ENCODE measurements at regions not wholly inside any gene's neighbourhood (a gene's known extent, or its start where the extent isn't known, plus 50 kb on each side); places are given as distances from the start of the nearest gene placed in this dataset.
"Not testable (repeated sequence)": the region's sequence is repeated elsewhere in the genome, so short reads cannot be mapped to it uniquely, and the experiment has no call there.

DNA sequence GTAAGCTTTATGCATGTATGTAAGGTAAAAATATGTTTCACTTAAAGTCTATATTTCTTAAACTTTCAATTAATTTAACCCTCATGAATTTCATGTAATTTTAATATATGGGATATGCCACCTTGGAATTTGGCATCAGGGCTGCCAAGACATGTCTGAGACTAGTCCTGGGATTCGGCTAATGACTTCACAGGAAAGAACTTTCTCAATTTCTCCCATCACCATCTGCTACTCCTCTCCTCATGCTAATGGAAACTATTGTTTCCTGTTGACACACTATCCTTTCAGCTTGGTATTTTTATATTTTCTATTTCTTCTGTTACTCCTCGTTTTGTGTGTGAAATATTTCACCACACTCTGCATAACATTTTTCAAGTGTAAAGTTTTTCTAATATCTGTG lies 205.9 kb downstream of the ARL4A start:
- DNase-seq, result no peak

DNA sequence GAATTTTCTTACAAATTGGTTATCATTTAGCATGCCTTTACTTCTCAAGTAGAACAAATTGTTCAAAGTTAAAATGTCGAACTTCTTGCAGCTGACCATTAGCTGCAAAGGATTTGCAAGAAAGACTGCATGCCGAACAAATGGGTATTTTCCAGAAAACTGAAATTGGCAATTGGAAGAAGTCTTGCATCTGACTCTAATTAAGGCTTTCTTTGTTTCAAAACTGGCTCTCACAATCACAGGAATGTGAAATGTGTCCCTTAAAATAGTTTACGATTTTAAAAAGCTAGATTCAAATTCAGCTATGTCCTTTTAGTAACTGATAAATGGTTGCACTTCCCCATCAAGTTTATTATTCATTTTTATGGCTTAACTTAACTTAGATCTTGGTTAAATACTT lies 207.9 kb downstream of the ARL4A start:
- DNase-seq, result no peak

DNA sequence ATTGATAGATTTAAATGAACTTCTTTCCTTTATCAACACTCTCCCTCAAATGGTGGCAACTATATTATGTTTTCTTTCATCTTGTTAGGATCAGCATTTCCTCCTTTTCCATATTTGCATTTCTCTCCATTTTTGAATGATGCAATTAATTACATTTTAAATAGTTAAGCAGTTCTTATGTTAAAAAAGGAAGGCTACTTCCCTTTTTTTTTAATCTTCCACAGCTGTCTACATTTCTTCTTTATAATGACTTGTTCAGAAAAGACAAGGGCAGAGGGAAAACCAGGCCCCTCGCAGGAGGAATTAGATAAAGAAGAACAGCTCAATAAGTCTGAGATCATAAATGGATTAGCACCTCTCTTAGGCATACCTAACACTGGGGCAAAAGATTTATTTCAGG lies 208.9 kb downstream of the ARL4A start:
- DNase-seq, result no peak

DNA sequence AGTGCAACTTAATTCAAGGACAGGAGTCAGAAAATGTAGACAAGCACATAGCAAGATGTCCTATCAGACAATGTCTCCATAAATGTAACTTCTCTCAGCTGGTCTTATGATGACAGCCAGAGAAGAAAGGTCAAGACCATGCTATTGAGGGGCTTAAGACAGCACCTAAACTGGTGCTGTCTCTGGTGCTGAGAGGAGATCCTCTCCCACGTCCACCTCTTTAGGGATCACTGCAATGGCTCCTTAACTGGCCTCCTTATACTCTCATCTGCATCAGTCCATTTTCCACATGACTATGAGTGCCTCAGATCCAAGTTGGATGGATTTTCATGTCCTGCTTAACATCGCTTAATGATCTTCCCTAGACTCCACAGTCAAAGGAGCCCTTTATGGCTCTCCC lies 210.6 kb downstream of the ARL4A start:
- DNase-seq, result no peak

- DNase-seq, result no peak
These were observed 211.2 kb downstream of the ARL4A start for GRCh38 chr7:12898620-12899019.

GRCh38 chr7:12905671-12906070 lies 218.2 kb downstream of the ARL4A start:
- DNase-seq, result no peak

DNA sequence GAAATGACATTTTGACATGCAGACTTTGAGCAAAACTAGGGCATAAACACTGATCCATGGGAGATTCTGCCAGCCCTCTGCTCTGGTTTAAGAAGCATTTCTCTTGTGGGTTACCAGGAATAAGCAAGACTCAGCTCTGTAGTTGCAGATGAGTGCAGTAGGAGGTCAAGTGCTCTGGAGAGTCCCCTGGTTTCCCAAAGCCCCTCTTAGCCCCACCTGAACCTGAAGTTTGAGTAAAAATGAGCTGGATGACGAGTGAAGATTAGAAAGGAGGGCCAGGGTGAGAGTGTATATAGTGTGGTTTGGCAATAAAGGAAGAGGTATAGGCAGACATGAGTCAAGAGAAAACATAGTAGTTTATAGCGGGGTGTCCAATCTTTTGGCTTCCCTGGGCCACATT lies 220.3 kb downstream of the ARL4A start:
- no peak for DNase-seq

GRCh38 chr7:12909483-12909882 lies 222.1 kb downstream of the ARL4A start:
- no peak for DNase-seq

GRCh38 chr7:12911053-12911452 lies 223.6 kb downstream of the ARL4A start:
- no peak for DNase-seq

DNA sequence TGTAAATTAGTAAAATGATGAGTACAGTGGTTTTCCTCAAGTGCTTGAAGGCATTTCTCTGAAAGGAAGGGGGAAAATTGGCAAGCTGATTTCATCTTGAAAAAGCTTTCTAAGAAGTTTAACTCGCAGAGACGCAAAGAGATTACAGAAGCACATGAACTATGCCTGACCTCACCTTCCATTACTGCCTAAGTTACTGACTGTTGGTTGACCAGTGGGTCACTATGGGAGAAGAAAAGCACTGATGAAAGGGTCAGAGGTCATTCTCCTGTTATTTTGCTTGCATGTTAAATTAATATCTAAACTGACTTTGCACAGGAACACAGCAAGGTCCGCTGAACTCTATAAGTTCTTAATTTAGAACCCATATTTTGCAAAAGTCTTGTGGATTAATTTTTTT lies 225.6 kb downstream of the ARL4A start:
- no peak for DNase-seq

DNA sequence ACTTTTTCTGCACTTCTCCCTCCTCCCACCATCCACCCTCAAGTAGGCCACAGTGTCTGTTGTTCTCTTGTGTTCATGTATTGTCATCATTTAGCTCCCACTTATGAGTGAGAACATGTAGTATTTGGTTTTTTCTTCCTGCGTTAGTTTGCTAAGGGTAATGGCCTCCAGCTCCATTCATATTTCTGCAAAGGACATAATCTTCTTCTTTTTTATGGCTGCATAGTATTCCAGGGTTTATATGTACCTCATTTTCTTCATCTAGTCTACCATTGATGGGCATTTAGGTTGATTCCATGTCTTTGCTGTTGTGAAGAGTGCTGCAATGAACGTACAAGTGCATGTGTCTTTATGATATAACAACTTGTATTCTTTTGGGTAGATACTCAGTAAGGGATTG lies 230.4 kb downstream of the ARL4A start:
- no peak for DNase-seq

DNA sequence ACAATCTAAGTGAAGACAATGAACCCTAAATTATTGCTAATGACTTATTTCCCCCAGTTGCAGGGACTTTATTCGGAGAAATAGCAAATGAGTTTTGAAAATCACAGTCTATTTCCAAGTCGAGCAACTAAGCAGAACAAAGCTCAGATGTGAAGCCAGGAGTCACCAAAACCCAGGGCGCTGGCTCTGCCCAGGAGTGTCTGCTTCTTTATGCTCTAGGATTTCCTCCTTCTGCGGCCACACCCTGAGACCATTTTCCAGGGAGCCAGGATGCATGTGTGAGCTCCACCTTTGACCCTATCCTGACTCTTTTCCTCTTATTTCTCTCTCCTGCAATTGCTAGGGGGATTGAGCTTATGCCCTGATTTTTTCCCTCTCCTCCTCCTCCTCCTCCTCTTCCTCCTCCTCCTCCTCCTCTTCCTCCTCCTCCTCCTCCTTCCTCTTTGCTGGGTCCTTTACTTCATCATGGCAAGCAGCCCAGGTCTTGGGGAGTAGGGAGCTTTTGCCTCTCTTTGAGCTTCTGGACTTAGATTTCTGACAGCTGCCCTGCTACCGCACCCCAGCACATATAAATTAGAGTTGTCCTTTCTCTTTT lies 234.4 kb downstream of the ARL4A start:
- no peak for DNase-seq

DNA sequence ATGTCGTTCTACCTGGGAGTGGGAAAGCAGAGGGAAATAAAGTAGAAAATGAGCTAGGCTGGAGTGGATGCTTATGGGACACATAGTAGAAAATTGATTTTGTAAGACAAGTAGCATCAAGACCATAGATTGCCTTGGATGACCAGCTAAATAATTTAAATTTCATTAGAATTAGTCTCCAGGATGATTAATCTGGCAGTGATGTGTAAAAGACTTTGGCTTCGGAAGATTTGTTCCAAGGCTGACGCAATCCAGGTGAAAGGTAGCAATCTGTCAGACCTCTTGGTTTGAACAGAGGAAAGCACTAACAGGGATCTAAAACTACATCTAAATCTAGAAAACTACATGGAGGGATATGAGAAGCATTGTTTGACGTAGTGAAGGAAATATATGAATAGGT lies 236.5 kb downstream of the ARL4A start:
- no peak for DNase-seq

GRCh38 chr7:12926206-12926605 lies 238.8 kb downstream of the ARL4A start:
- DNase-seq, result no peak

DNA sequence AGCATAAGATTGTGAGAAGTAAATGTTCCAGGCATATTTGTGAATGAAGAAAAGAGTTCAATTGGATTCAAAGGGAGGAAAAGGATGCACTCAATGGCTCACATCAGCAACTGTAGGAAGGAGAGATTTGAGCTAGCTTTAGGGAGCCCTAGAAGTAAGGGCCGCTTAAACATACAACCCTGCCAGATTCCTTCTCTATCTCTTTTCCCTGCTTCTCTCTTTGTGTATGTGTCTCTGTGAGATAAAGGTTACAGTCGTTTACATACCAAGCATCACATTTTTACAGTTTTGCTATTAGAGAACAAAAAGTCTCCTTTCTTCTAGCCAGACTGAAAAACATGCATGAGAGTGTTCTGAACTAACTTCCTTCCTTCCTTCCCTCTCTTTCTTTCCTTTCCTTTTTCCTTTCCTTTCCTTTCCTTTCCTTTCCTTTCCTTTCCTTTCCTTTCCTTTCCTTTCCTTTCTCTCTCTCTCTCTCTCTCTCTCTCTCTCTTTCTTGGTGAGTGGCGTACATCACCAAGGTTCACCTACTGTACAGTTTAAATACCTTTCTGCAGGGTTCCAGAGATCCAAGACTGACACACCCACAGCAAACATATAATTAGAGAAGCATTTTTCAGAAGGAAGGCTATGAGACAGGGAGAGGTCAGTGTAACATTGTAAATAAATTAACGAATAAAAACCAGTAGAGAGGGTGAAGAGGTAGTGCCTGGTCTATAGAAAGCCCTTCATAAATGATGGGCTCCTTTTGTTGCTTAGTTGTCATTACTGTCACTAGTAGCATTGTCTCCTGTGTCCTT lies 240.4 kb downstream of the ARL4A start:
- no peak for DNase-seq

GRCh38 chr7:12929476-12930140 lies 242.2 kb downstream of the ARL4A start:
- DNase-seq, result no peak

GRCh38 chr7:12930534-12930933 lies 243.1 kb downstream of the ARL4A start:
- no peak for DNase-seq

DNA sequence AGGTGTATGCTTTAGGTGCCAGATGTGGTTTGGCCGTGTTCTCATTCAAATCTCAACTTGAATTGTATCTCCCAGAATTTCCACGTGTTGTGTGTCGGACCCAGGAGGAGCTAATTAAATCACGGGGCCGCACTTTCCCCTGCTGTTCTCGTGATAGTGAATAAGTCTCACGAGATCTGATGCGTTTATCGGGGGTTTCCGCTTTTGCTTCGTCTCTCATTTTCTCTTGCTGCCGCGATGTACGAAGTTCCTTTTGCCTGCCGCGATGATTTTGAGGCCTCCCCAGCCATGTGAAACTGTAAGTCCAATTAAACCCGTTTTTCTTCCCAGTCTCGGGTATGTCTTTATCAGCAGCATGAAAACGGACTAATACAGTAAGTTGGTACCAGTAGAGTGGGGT lies 244.0 kb downstream of the ARL4A start:
- not testable (repeated sequence) for DNase-seq

DNA sequence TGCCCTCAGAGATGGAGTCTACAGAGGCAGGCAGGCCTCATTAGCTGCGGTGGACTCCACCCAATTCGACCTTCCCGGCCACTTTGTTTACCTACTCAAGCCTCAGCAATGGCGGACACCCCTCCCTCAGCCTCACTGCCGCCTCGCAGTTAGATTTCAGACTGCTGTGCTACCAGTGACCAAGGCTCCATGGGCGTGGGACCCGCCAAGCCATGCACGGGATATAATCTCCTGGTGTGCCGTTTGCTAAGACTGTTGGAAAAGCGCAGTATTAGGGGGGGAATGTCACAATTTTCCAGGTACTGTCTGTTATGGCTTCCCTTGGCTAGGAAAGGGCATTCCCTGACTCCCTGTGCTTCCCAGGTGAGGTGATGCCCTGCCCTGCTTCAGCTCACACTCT lies 252.3 kb downstream of the ARL4A start:
- no peak for DNase-seq

DNA sequence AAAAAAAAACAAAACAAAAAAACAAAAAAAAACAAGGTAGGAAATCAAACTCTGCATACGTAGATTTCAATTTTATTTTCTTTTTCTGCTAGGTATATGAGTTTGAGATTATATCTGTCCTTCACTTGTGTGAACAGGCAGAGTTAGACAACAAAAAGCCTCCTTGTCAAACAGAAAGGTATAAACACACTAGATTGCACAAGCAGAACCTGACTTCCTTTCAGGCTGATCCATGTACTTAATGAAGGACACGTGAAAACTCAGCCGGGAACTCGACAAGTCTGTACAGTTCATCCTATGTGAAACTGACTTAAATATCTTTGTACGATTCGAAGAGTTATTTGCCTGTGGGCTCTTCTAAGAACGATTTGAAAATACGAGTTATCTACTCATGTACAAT lies 254.1 kb downstream of the ARL4A start:
- no peak for DNase-seq

- no peak for DNase-seq
These were observed 255.2 kb downstream of the ARL4A start for GRCh38 chr7:12942609-12943008.

GRCh38 chr7:12943781-12944180 lies 256.3 kb downstream of the ARL4A start:
- no peak for DNase-seq

DNA sequence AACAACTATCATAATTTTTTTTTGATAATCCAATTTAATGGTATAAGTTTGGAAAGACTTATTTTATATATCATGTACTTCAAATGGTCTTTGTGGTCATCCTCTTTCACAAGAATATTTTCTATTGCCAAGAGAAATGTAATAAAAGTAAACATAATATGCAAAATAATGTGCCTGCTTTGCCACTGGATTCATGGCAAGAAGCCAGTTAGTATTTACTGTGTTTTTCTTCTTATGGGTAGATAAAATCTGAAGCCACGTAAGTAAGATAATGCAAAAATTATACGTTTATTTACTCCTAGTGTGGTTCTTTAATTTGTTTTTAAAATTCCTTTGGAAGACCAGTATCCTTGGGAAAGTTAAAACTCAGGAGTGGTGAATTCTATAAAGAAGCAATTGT lies 258.5 kb downstream of the ARL4A start:
- no peak for DNase-seq

DNA sequence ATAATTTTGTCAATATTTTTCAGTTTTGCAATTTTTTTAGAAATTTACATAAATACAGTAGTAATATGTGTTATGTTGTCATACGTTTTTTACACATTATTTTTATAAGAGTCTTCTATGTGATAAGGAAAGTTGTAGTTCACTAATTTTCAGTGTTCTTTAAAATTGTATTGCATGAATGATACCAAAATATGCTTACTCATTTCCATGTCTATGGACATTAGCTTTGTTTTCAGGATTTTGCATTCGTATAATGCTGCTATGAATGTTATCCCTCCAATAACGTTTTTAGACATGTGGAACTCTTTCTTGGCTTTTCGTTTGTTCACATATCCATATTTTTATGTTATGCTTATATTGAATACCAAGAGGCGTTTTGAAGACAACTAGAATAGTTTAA lies 260.0 kb downstream of the ARL4A start:
- no peak for DNase-seq

Measured in activated CD4-positive, alpha-beta T cell treated with anti-CD3 and anti-CD28 coated beads, Interleukin-2, Interleukin-6, amounts not matched to agents 100 ng/mL and 50 ng/mL, durations not matched to agents 16 hours and 8 hours (primary cell).